GM10266 (cell line): ENCODE measurements at regions not wholly inside any gene's neighbourhood (a gene's known extent, or its start where the extent isn't known, plus 50 kb on each side); places are given as distances from the start of the nearest gene placed in this dataset.

ENCODE experiments used
- DNase-seq: peaks from one replicate; pipeline ENCODE4 v3.0.0; 2012; ENCODE audit errors: extremely low spot score
- CTCF ChIP-seq: IDR thresholded peaks from 2 replicates; pipeline ENCODE4 v1.5.1; 2012; ENCODE audit warnings: mild to moderate bottlenecking, low read depth; ENCODE audit not compliant: control insufficient read depth, insufficient read depth; ENCODE audit errors: missing control alignments

GRCh38 chr15:25184356-25185155, 229.8 kb downstream of the SNRPN start:
- TF ChIP-seq CTCF, result no peak
- DNase-seq, result no peak

GRCh38 chr15:25185156-25185710, 230.4 kb downstream of the SNRPN start:
- no peak for TF ChIP-seq CTCF
- DNase-seq, result no peak

- DNase-seq, result no peak
- no peak for TF ChIP-seq CTCF
Observed at GRCh38 chr15:25185791-25186190, 231.0 kb downstream of the SNRPN start.

GRCh38 chr15:25186411-25186810, 231.6 kb downstream of the SNRPN start:
- TF ChIP-seq CTCF, result no peak
- no peak for DNase-seq

- no peak for DNase-seq
- TF ChIP-seq CTCF, result no peak
Observed at GRCh38 chr15:25186906-25187645, 232.3 kb downstream of the SNRPN start.

GRCh38 chr15:25188051-25188450, 233.3 kb downstream of the SNRPN start:
- no peak for DNase-seq
- TF ChIP-seq CTCF, result no peak

- no peak for DNase-seq
- no peak for TF ChIP-seq CTCF
Observed at GRCh38 chr15:25188551-25189101, 233.8 kb downstream of the SNRPN start.
